T-cell (primary cell): ENCODE measurements at regions not wholly inside any gene's neighbourhood (a gene's known extent, or its start where the extent isn't known, plus 50 kb on each side); places are given as distances from the start of the nearest gene placed in this dataset.

ENCODE experiments used
- ATAC-seq, 4 experiments: fragments of 200-7000 bp in 3 of 4; fragments of 150-1000 bp in 1 of 4; cut with Tn5 transposase; replicated peaks in 1 of 4; 1 replicate in 3 of 4; 2 replicates in 1 of 4; pipeline ENCODE4 v1.10.0; 2021; ENCODE audit warnings: moderate library complexity in 3 of 4, mild to moderate bottlenecking in 2 of 4, moderate number of reproducible peaks in 1 of 4
- CTCF ChIA-PET, 2 donors: fragments of 300-600 bp; sonication (Branson Sonifier 250); formaldehyde crosslinking; loops; one replicate each; lab custom pipeline; 2022; ENCODE audit warnings: antibody characterized with exemption in 2 of 2; lab: Charles Lee
- POLR2A ChIA-PET, 2 donors: fragments of 300-600 bp; sonication (Branson Sonifier 250); formaldehyde crosslinking; loops; one replicate each; lab custom pipeline; 2022; ENCODE audit warnings: antibody characterized with exemption in 2 of 2; lab: Charles Lee
- DNase-seq, 35 experiments: peaks; one replicate each; pipeline versions ENCODE4 v3.0.0 to v3.0.0-alpha.2; 2013 to 2023
- H3K27ac ChIP-seq: one replicate; pipeline ENCODE4 v1.5.1; 2013; ENCODE audit warnings: low read length
- H3K27me3 ChIP-seq, 2 experiments: replicated peaks in 1 of 2; 1 replicate in 1 of 2; 2 replicates in 1 of 2; pipeline versions ENCODE4 v1.6.1 to v1.7.0; 2013; ENCODE audit warnings: low read length in 1 of 2, mixed read lengths in 1 of 2; ENCODE audit not compliant: control insufficient read depth in 2 of 2, insufficient read depth in 2 of 2; ENCODE audit errors: extremely low read depth in 1 of 2
- H3K36me3 ChIP-seq, 2 donors: 1 replicate in 1 of 2; 2 replicates in 1 of 2; pipeline versions ENCODE4 v1.6.1 to v1.7.0; 2013; ENCODE audit warnings: low read length in 1 of 2; ENCODE audit not compliant: control insufficient read depth in 2 of 2, insufficient read depth in 1 of 2; ENCODE audit errors: extremely low read depth in 1 of 2
- H3K4me1 ChIP-seq, 2 experiments: 1 replicate in 1 of 2; 2 replicates in 1 of 2; pipeline versions ENCODE4 v1.6.1 to v1.7.0; 2013; ENCODE audit warnings: low read length in 2 of 2, mixed read lengths in 1 of 2; ENCODE audit not compliant: insufficient read depth in 2 of 2, control insufficient read depth in 1 of 2; ENCODE audit errors: extremely low read depth in 1 of 2
- H3K4me3 ChIP-seq, 2 donors: 1 replicate in 1 of 2; 2 replicates in 1 of 2; pipeline versions ENCODE4 v1.5.1 to v1.7.0; 2013; ENCODE audit warnings: mild to moderate bottlenecking in 2 of 2, low read length in 1 of 2, moderate library complexity in 1 of 2; ENCODE audit not compliant: control insufficient read depth in 1 of 2; ENCODE audit errors: extremely low read depth in 1 of 2
- H3K9me3 ChIP-seq: 2 replicates; pipeline ENCODE4 v1.7.0; 2013
- H3K27ac Mint-ChIP-seq, 2 donors: one replicate each; pipeline ENCODE4 v1.8.0; 2020 to 2021; ENCODE audit warnings: mild to moderate bottlenecking in 2 of 2, mixed read lengths in 2 of 2
- H3K27me3 Mint-ChIP-seq, 2 donors: one replicate each; pipeline ENCODE4 v1.8.0; 2021 to 2022; ENCODE audit warnings: mixed read lengths in 2 of 2
- H3K36me3 Mint-ChIP-seq: one replicate; pipeline ENCODE4 v1.8.0; 2021; ENCODE audit warnings: mixed read lengths
- H3K4me1 Mint-ChIP-seq, 3 donors: one replicate each; pipeline ENCODE4 v1.8.0; 2020 to 2022; ENCODE audit warnings: mixed read lengths in 3 of 3, mild to moderate bottlenecking in 1 of 3
- H3K4me3 Mint-ChIP-seq, 3 donors: one replicate each; pipeline ENCODE4 v1.8.0; 2020 to 2022; ENCODE audit warnings: mild to moderate bottlenecking in 3 of 3, mixed read lengths in 3 of 3, moderate library complexity in 3 of 3
- H3K9me3 Mint-ChIP-seq, 3 donors: one replicate each; pipeline ENCODE4 v1.8.0; 2020 to 2022; ENCODE audit warnings: mixed read lengths in 3 of 3
- WGBS: methylation state at CpG from one replicate; pipeline ENCODE4 v1.1.5; 2013; ENCODE audit warnings: missing lambda C conversion rate; ENCODE audit not compliant: insufficient coverage; 5-methylcytosine and 5-hydroxymethylcytosine counted together

GRCh38 chr4:11261066-11261850 is 167.4 kb downstream of the HS3ST1 start:
- Mint-ChIP-seq H3K4me3 (no peak overlapping the region), H3K27me3 (no peaks in the 10 kb centered on the region), H3K4me1 (no peaks in the 10 kb centered on the region), H3K36me3 (no peaks in the 10 kb centered on the region), H3K9me3 (peaks cover 0 to 6% (median 0%) of the 10 kb centered on the region in 3 donors), H3K27ac (no peak overlapping the region)
- Histone ChIP-seq H3K27me3 (no peaks in the 10 kb centered on the region), H3K9me3 (no peaks in the 10 kb centered on the region), H3K27ac (no peak overlapping the region), H3K4me1 (peaks cover 0 to 2% of the 10 kb centered on the region in 2 experiments), H3K36me3 (no peaks in the 10 kb centered on the region), H3K4me3 (no peak overlapping the region)
- DNase-seq (no peak), ATAC-seq (no peak)
- WGBS: 95% methylated on average over 2 of the region's 7 CpGs
- CTCF ChIA-PET: no interaction called here
- POLR2A ChIA-PET: no interaction called here

GRCh38 chr4:11259837-11260236 is 168.9 kb downstream of the HS3ST1 start:
- Histone ChIP-seq H3K4me3 (no peak overlapping the region), H3K36me3 (no peaks in the 10 kb centered on the region), H3K27me3 (no peaks in the 10 kb centered on the region), H3K27ac (no peak overlapping the region), H3K4me1 (peaks cover 0 to 2% of the 10 kb centered on the region in 2 experiments), H3K9me3 (no peaks in the 10 kb centered on the region)
- Mint-ChIP-seq H3K4me1 (no peaks in the 10 kb centered on the region), H3K27me3 (no peaks in the 10 kb centered on the region), H3K27ac (no peak overlapping the region), H3K9me3 (no peaks in the 10 kb centered on the region), H3K4me3 (no peak overlapping the region), H3K36me3 (no peaks in the 10 kb centered on the region)
- DNase-seq (no peak), ATAC-seq (no peak)
- CTCF ChIA-PET: no interaction called here
- whole genome bisulfite sequencing: 80% methylated on average over 1 of the region's 2 CpGs
- POLR2A ChIA-PET: no interaction called here

- Mint-ChIP-seq H3K9me3 (peaks cover 0 to 8% (median 3%) of the 10 kb centered on the region in 3 donors), H3K4me1 (no peaks in the 10 kb centered on the region), H3K36me3 (no peaks in the 10 kb centered on the region), H3K27ac (no peak overlapping the region), H3K27me3 (peaks cover 1 to 3% of the 10 kb centered on the region in 2 donors), H3K4me3 (no peak overlapping the region)
- DNase-seq: no peak
- H3K4me1 ChIP-seq: no peaks in the 10 kb centered on the region
- no peak for ATAC-seq
- H3K36me3 ChIP-seq: no peaks in the 10 kb centered on the region
- no peak overlapping the region for H3K4me3 ChIP-seq
- CTCF ChIA-PET: no interaction called here
- POLR2A ChIA-PET: no interaction called here
- no peaks in the 10 kb centered on the region for H3K27me3 ChIP-seq
- no peaks in the 10 kb centered on the region for H3K9me3 ChIP-seq
- WGBS: 55% methylated on average over 3 of the region's 3 CpGs
- H3K27ac ChIP-seq: no peak overlapping the region
These were observed 176.5 kb downstream of the HS3ST1 start for GRCh38 chr4:11252149-11252548.

- POLR2A ChIA-PET: no interaction called here
- Mint-ChIP-seq H3K4me1 (no peaks in the 10 kb centered on the region), H3K27me3 (peaks cover 1 to 3% of the 10 kb centered on the region in 2 donors), H3K36me3 (no peaks in the 10 kb centered on the region), H3K9me3 (peaks cover 6 to 8% (median 6%) of the 10 kb centered on the region in 3 donors), H3K4me3 (no peak overlapping the region), H3K27ac (no peak overlapping the region)
- CTCF ChIA-PET: no interaction called here
- Histone ChIP-seq H3K36me3 (no peaks in the 10 kb centered on the region), H3K9me3 (no peaks in the 10 kb centered on the region), H3K27ac (no peak overlapping the region), H3K4me3 (no peak overlapping the region), H3K27me3 (no peaks in the 10 kb centered on the region), H3K4me1 (no peaks in the 10 kb centered on the region)
- ATAC-seq (no peak), DNase-seq (no peak)
These were observed 178.2 kb downstream of the HS3ST1 start for GRCh38 chr4:11250510-11250909.

GRCh38 chr4:11232015-11232414 is 196.7 kb downstream of the HS3ST1 start:
- Histone ChIP-seq H3K4me1 (no peaks in the 10 kb centered on the region), H3K4me3 (no peak overlapping the region), H3K27me3 (no peaks in the 10 kb centered on the region), H3K27ac (no peak overlapping the region), H3K9me3 (no peaks in the 10 kb centered on the region), H3K36me3 (no peaks in the 10 kb centered on the region)
- POLR2A ChIA-PET: no interaction called here
- CTCF ChIA-PET: no interaction called here
- Mint-ChIP-seq H3K4me3 (no peak overlapping the region), H3K9me3 (peaks cover 0 to 3% (median 3%) of the 10 kb centered on the region in 3 donors), H3K27ac (no peak overlapping the region), H3K36me3 (no peaks in the 10 kb centered on the region), H3K27me3 (no peaks in the 10 kb centered on the region), H3K4me1 (no peaks in the 10 kb centered on the region)
- DNase-seq (no peak), ATAC-seq (no peak)
- 80% methylated on average over 2 of the region's 4 CpGs for WGBS

- 100% methylated on average over 1 of the region's 2 CpGs for WGBS
- no peak overlapping the region for H3K4me3 Mint-ChIP-seq
- Histone ChIP-seq H3K9me3 (no peaks in the 10 kb centered on the region), H3K27ac (no peak overlapping the region), H3K4me3 (no peak overlapping the region), H3K27me3 (no peaks in the 10 kb centered on the region), H3K4me1 (no peaks in the 10 kb centered on the region), H3K36me3 (no peaks in the 10 kb centered on the region)
- H3K36me3 Mint-ChIP-seq: no peaks in the 10 kb centered on the region
- no peak for ATAC-seq
- no peak overlapping the region for H3K27ac Mint-ChIP-seq
- ChIA-PET CTCF (no interaction called here), POLR2A (no interaction called here)
- DNase-seq: no peak
- peaks cover 0 to 3% (median 3%) of the 10 kb centered on the region in 3 donors for H3K9me3 Mint-ChIP-seq
- H3K27me3 Mint-ChIP-seq: no peaks in the 10 kb centered on the region
- H3K4me1 Mint-ChIP-seq: no peaks in the 10 kb centered on the region
These were observed 197.8 kb downstream of the HS3ST1 start for GRCh38 chr4:11230866-11231265.
